ENCODE measurements at regions not wholly inside any gene's neighbourhood (a gene's known extent, or its start where the extent isn't known, plus 50 kb on each side); places are given as distances from the start of the nearest gene placed in this dataset.

DNA sequence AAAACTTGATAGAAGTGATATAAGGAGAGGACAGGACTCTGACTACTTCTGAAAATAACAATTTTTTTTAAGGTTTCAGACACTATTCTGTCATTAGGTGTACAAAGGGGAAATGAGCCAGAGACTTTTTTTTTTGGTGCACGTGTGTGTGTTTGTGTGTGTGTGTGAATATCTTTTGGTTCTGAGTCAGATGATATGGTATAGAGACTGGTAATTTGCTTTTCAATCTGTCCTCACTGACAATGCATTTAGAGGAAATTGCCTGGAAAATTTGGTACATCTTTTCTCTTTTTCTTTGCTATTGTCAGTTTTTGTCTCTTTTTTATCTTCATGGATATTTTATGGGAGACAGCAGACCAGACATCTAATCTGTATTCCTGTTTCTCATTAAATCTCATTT, 59.3 kb downstream of the DDIT4L start:
- Mint-ChIP-seq H3K27ac (no peak overlapping the region), H3K36me3 (ENCODE audit: low read depth) (no peaks in the 10 kb centered on the region), H3K4me3 (no peak overlapping the region), H3K9me3 (peaks cover 2% of the 10 kb centered on the region), H3K4me1 (no peaks in the 10 kb centered on the region), H3K27me3 (no peaks in the 10 kb centered on the region)
- intact Hi-C loops (cut with micrococcal nuclease): no loop called here
- ChIA-PET POLR2A (no interaction called here), CTCF (no interaction called here)
- TF ChIP-seq CTCF (IDR thresholded peaks at IDR 0.05): no peak
- DNase-seq (no peak), ATAC-seq (ENCODE audit: low read depth) (no peak)

- no peak for TF ChIP-seq CTCF (IDR thresholded peaks at IDR 0.05)
- Mint-ChIP-seq H3K27me3 (no peaks in the 10 kb centered on the region), H3K36me3 (ENCODE audit: low read depth) (no peaks in the 10 kb centered on the region), H3K9me3 (peaks cover 2% of the 10 kb centered on the region), H3K4me3 (no peak overlapping the region), H3K27ac (no peak overlapping the region), H3K4me1 (no peaks in the 10 kb centered on the region)
- ATAC-seq (ENCODE audit: low read depth) (no peak), DNase-seq (no peak)
- POLR2A ChIA-PET: no interaction called here
- intact Hi-C loops (cut with micrococcal nuclease): no loop called here
- CTCF ChIA-PET: no interaction called here
These were observed 59.8 kb downstream of the DDIT4L start for GRCh38 chr4:100130491-100130890.

DNA sequence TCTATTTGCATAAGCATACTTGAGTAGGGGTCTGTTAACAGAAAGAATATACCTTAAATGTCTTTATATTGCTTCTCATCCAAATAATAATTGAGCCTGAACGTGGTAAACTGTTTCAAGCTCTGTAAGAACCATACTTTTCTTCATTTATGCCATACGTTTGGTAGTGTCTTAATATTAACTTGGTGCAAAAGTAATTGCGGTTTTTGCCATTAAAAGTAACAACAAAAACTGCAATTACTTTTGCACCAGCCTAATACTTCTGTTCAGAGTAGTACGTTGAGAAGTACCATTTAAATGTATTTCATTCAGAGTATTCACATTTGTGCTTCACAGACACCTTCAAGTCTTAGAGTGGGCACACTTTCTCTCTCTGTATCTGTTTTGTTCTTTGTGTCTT, 60.5 kb downstream of the DDIT4L start:
- Mint-ChIP-seq H3K36me3 (ENCODE audit: low read depth) (no peaks in the 10 kb centered on the region), H3K9me3 (peaks cover 9% of the 10 kb centered on the region), H3K4me3 (no peak overlapping the region), H3K27ac (no peak overlapping the region), H3K4me1 (no peaks in the 10 kb centered on the region), H3K27me3 (no peaks in the 10 kb centered on the region)
- ATAC-seq (ENCODE audit: low read depth): no peak
- ChIA-PET POLR2A (no interaction called here), CTCF (no interaction called here)
- intact Hi-C loops (cut with micrococcal nuclease): no loop called here
- DNase-seq: no peak
- no peak for TF ChIP-seq CTCF (IDR thresholded peaks at IDR 0.05)

- peaks cover 15% of the 10 kb centered on the region for H3K9me3 Mint-ChIP-seq
- H3K36me3 Mint-ChIP-seq (ENCODE audit: low read depth): no peaks in the 10 kb centered on the region
- DNase-seq: no peak
- no peak overlapping the region for H3K4me3 Mint-ChIP-seq
- intact Hi-C loops (cut with micrococcal nuclease): no loop called here
- no peak overlapping the region for H3K27ac Mint-ChIP-seq
- no peak for TF ChIP-seq CTCF (IDR thresholded peaks at IDR 0.05)
- CTCF ChIA-PET: no interaction called here
- no peaks in the 10 kb centered on the region for H3K27me3 Mint-ChIP-seq
- H3K4me1 Mint-ChIP-seq: no peaks in the 10 kb centered on the region
- ATAC-seq (ENCODE audit: low read depth): no peak
- POLR2A ChIA-PET: interaction anchor here (0.6 kb wide), 1 partner anchor 1194 kb away, joined by 3 read pairs; no protein-coding TSS in a partner anchor
These were observed 61.9 kb downstream of the DDIT4L start for GRCh38 chr4:100128338-100128737.

GRCh38 chr4:100124715-100125114, 65.6 kb downstream of the DDIT4L start:
- intact Hi-C loops (cut with micrococcal nuclease): no loop called here
- H3K4me1 Mint-ChIP-seq: no peaks in the 10 kb centered on the region
- no peak for DNase-seq
- H3K27ac Mint-ChIP-seq: no peak overlapping the region
- H3K9me3 Mint-ChIP-seq: peaks cover 18% of the 10 kb centered on the region
- ATAC-seq (ENCODE audit: low read depth): no peak
- peaks cover 3% of the 10 kb centered on the region for H3K27me3 Mint-ChIP-seq
- no peak overlapping the region for H3K4me3 Mint-ChIP-seq
- ChIA-PET CTCF (no interaction called here), POLR2A (no interaction called here)
- H3K36me3 Mint-ChIP-seq (ENCODE audit: low read depth): no peaks in the 10 kb centered on the region
- no peak for TF ChIP-seq CTCF (IDR thresholded peaks at IDR 0.05)
